OCI-LY7 (cell line): ENCODE measurements at regions not wholly inside any gene's neighbourhood (a gene's known extent, or its start where the extent isn't known, plus 50 kb on each side); places are given as distances from the start of the nearest gene placed in this dataset.

Experiments used
- EZH2phosphoT487 ChIP-seq: fragments of 200-600 bp; sonication (generic); IDR thresholded peaks from 2 replicates; pipeline ENCODE4 v1.6.1; 2018; ENCODE audit warnings: low read depth, borderline replicate concordance, mild to moderate bottlenecking, mixed run types, antibody characterized with exemption, low read length, moderate library complexity, mixed read lengths
- TF ChIP-seq, protein P1 (sequence below): fragments of 200-600 bp; sonication (generic); conservative IDR thresholded peaks from 2 replicates; pipeline ENCODE4 v1.5.1; 2014; ENCODE audit warnings: mild to moderate bottlenecking, antibody characterized with exemption, low read length, moderate library complexity, mixed read lengths

DNA sequence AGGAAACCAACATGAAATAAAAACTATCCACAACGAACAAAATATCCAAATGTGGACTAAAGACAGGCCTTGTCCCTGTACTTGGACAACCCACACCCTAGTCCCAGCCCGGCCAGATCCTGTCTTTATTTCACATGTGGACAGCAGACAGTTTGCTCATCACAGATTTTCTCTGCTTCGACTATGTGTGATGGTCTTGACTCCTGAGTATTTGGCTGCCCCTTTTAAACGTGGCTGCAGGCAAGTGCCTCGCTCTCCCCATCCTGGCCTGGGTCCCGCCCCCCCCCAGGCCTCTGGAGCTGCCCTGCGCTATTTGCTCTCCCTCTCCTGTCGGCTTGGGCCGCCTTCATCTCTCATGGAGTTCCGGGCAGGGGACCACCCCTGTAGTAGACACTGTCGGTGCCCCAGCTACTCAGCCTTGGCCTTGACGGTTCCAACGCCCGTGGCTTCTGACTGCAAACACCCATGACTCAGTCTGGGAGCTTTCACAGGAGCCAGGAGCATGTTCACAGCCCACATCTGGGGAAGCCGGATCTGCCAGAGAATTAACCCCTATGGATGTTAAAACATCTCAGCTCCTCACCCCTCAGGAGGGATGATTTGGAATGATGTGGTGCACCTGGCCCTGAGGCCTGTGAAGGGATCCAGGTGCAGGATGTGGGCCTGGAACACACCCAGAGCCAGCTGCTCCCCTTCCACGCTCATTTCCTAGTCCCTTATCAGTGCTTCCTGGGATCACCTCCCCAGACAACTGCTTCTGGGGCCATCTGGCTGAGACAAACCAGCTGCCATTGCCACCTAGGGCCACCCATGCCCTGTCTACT, 229.7 kb upstream of the RPL38 start:
- TF ChIP-seq, protein P1, sequence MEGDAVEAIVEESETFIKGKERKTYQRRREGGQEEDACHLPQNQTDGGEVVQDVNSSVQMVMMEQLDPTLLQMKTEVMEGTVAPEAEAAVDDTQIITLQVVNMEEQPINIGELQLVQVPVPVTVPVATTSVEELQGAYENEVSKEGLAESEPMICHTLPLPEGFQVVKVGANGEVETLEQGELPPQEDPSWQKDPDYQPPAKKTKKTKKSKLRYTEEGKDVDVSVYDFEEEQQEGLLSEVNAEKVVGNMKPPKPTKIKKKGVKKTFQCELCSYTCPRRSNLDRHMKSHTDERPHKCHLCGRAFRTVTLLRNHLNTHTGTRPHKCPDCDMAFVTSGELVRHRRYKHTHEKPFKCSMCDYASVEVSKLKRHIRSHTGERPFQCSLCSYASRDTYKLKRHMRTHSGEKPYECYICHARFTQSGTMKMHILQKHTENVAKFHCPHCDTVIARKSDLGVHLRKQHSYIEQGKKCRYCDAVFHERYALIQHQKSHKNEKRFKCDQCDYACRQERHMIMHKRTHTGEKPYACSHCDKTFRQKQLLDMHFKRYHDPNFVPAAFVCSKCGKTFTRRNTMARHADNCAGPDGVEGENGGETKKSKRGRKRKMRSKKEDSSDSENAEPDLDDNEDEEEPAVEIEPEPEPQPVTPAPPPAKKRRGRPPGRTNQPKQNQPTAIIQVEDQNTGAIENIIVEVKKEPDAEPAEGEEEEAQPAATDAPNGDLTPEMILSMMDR: no peak
- TF ChIP-seq EZH2phosphoT487: no peak
